MM.1S (cell line): ENCODE measurements at regions not wholly inside any gene's neighbourhood (a gene's known extent, or its start where the extent isn't known, plus 50 kb on each side); places are given as distances from the start of the nearest gene placed in this dataset.

Source experiments
- DNase-seq: peaks from one replicate; pipeline ENCODE4 v3.0.0-alpha.2; 2015
- H2AFZ ChIP-seq: fragments of 300-600 bp; sonication (generic); 2 replicates; pipeline ENCODE4 v1.6.0; 2016; ENCODE audit warnings: antibody characterized with exemption, low read length
- H3F3A ChIP-seq: fragments of 300-600 bp; sonication (generic); 2 replicates; pipeline ENCODE4 v1.6.1; 2016; ENCODE audit warnings: mild to moderate bottlenecking, antibody characterized with exemption, low read length, moderate library complexity, mixed read lengths; ENCODE audit not compliant: insufficient read depth
- H3K27ac ChIP-seq: fragments of 300-600 bp; sonication (generic); 2 replicates; pipeline ENCODE4 v1.5.1; 2016; ENCODE audit warnings: mild to moderate bottlenecking, low read length
- H3K27me3 ChIP-seq: fragments of 300-600 bp; sonication (generic); replicated peaks from 2 replicates; pipeline ENCODE4 v1.6.0; 2016; ENCODE audit warnings: low read length; ENCODE audit not compliant: insufficient read depth
- H3K36me3 ChIP-seq: fragments of 300-600 bp; sonication (generic); replicated peaks from 2 replicates; pipeline ENCODE4 v1.6.1; 2016; ENCODE audit warnings: mild to moderate bottlenecking, low read length, mixed read lengths; ENCODE audit not compliant: insufficient read depth
- H3K4me1 ChIP-seq: fragments of 300-600 bp; sonication (generic); 2 replicates; pipeline ENCODE4 v1.6.1; 2016; ENCODE audit warnings: low read length, mixed read lengths
- H3K4me2 ChIP-seq: fragments of 300-600 bp; sonication (generic); 2 replicates; pipeline ENCODE4 v1.6.0; 2016; ENCODE audit warnings: low read depth, low read length
- H3K4me3 ChIP-seq: fragments of 300-600 bp; sonication (generic); 2 replicates; pipeline ENCODE4 v1.5.1; 2016; ENCODE audit warnings: low read length, mixed read lengths
- H3K79me2 ChIP-seq: fragments of 300-600 bp; sonication (generic); 2 replicates; pipeline ENCODE4 v1.6.1; 2016; ENCODE audit warnings: mixed run types, low read length, mixed read lengths
- H3K9ac ChIP-seq: fragments of 300-600 bp; sonication (generic); 2 replicates; pipeline ENCODE4 v1.6.1; 2016; ENCODE audit warnings: low read length, mixed read lengths
- H3K9me2 ChIP-seq: fragments of 300-600 bp; sonication (generic); replicated peaks from 2 replicates; pipeline ENCODE4 v1.6.1; 2016; ENCODE audit warnings: mild to moderate bottlenecking, low read length, mixed read lengths; ENCODE audit not compliant: insufficient read depth
- H3K9me3 ChIP-seq: fragments of 300-600 bp; sonication (generic); replicated peaks from 2 replicates; pipeline ENCODE4 v1.6.1; 2016; ENCODE audit warnings: mild to moderate bottlenecking, low read length, mixed read lengths; ENCODE audit not compliant: insufficient read depth
- H4K20me1 ChIP-seq: fragments of 300-600 bp; sonication (generic); 2 replicates; pipeline ENCODE4 v1.6.1; 2016; ENCODE audit warnings: mild to moderate bottlenecking, low read length, moderate library complexity, mixed read lengths; ENCODE audit not compliant: insufficient read depth
- CTCF ChIP-seq: fragments of 300-600 bp; sonication (generic); IDR thresholded peaks from 2 replicates; pipeline ENCODE4 v1.5.1; 2016; ENCODE audit warnings: antibody characterized with exemption, low read length, mixed read lengths
- EZH2 ChIP-seq: fragments of 300-600 bp; sonication (generic); optimal IDR thresholded peaks from 2 replicates; pipeline ENCODE3; 2017; ENCODE audit warnings: low read depth, mild to moderate bottlenecking, antibody characterized with exemption, low read length, mixed read lengths
- EZH2phosphoT487 ChIP-seq: fragments of 300-600 bp; sonication (generic); IDR thresholded peaks from 2 replicates; pipeline ENCODE4 v1.6.1; 2018; ENCODE audit warnings: antibody characterized with exemption, low read length

GRCh38 chr4:83716874-83717273 lies 181.0 kb downstream of the GPAT3 start:
- DNase-seq: no peak
- Histone ChIP-seq H3K4me3 (no peak overlapping the region), H3K36me3 (no peaks in the 10 kb centered on the region), H3K4me2 (no peak overlapping the region), H3K27me3 (no peaks in the 10 kb centered on the region), H2AFZ (no peak overlapping the region), H3K9ac (no peak overlapping the region), H3K9me2 (no peaks in the 10 kb centered on the region), H3K79me2 (no peaks in the 10 kb centered on the region), H3K4me1 (no peaks in the 10 kb centered on the region), H3F3A (no peaks in the 10 kb centered on the region), H3K27ac (no peak overlapping the region), H4K20me1 (no peaks in the 10 kb centered on the region), H3K9me3 (no peaks in the 10 kb centered on the region)
- TF ChIP-seq CTCF: no peak
- TF ChIP-seq EZH2phosphoT487: no peak
- TF ChIP-seq EZH2: no peak

GRCh38 chr4:83712890-83713289 lies 177.0 kb downstream of the GPAT3 start:
- TF ChIP-seq CTCF (no peak), EZH2 (no peak), EZH2phosphoT487 (no peak)
- H3F3A ChIP-seq: no peaks in the 10 kb centered on the region
- H3K27me3 ChIP-seq: no peaks in the 10 kb centered on the region
- H3K4me1 ChIP-seq: no peaks in the 10 kb centered on the region
- no peaks in the 10 kb centered on the region for H4K20me1 ChIP-seq
- H3K9me3 ChIP-seq: no peaks in the 10 kb centered on the region
- H3K4me2 ChIP-seq: no peak overlapping the region
- no peaks in the 10 kb centered on the region for H3K9me2 ChIP-seq
- no peak overlapping the region for H2AFZ ChIP-seq
- H3K36me3 ChIP-seq: no peaks in the 10 kb centered on the region
- no peak overlapping the region for H3K4me3 ChIP-seq
- H3K79me2 ChIP-seq: no peaks in the 10 kb centered on the region
- no peak overlapping the region for H3K9ac ChIP-seq
- no peak overlapping the region for H3K27ac ChIP-seq
- DNase-seq: no peak

GRCh38 chr4:83709627-83710026 lies 173.7 kb downstream of the GPAT3 start:
- Histone ChIP-seq H3K27ac (no peak overlapping the region), H3F3A (no peaks in the 10 kb centered on the region), H3K9me3 (no peaks in the 10 kb centered on the region), H3K4me3 (no peak overlapping the region), H3K9me2 (no peaks in the 10 kb centered on the region), H3K27me3 (no peaks in the 10 kb centered on the region), H3K36me3 (no peaks in the 10 kb centered on the region), H3K4me1 (no peaks in the 10 kb centered on the region), H3K79me2 (no peaks in the 10 kb centered on the region), H2AFZ (no peak overlapping the region), H3K4me2 (no peak overlapping the region), H3K9ac (no peak overlapping the region), H4K20me1 (no peaks in the 10 kb centered on the region)
- no peak for TF ChIP-seq CTCF
- DNase-seq: no peak
